SU-DHL-6 (cell line): ENCODE measurements at regions not wholly inside any gene's neighbourhood (a gene's known extent, or its start where the extent isn't known, plus 50 kb on each side); places are given as distances from the start of the nearest gene placed in this dataset.

Experiments
- H2AFZ ChIP-seq: fragments of 200-600 bp; sonication (generic); 2 replicates; pipeline ENCODE4 v1.6.1; 2014; ENCODE audit warnings: low read depth, mild to moderate bottlenecking, moderate library complexity, mixed read lengths, antibody characterized with exemption, low read length; ENCODE audit not compliant: severe bottlenecking
- H3F3A ChIP-seq: fragments of 200-600 bp; shearing (Covaris generic); 2 replicates; pipeline ENCODE4 v1.6.0; 2016; ENCODE audit warnings: antibody characterized with exemption, mild to moderate bottlenecking; ENCODE audit not compliant: insufficient read depth
- H3K27ac ChIP-seq: fragments of 200-600 bp; sonication (generic); 2 replicates; pipeline ENCODE4 v1.5.1; 2016; ENCODE audit warnings: low read depth, mild to moderate bottlenecking, low read length, moderate library complexity, mixed read lengths
- H3K27me3 ChIP-seq: fragments of 200-600 bp; sonication (generic), shearing (Covaris generic); 2 replicates; pipeline ENCODE4 v1.6.0; 2014; ENCODE audit warnings: mild to moderate bottlenecking, low read length
- H3K36me3 ChIP-seq: fragments of 200-600 bp; sonication (generic); 2 replicates; pipeline ENCODE4 v1.6.1; 2014; ENCODE audit warnings: mild to moderate bottlenecking, low read length, mixed read lengths
- H3K4me2 ChIP-seq: fragments of 300-600, 200-600 bp; shearing (Covaris generic), sonication (generic); 2 replicates; pipeline ENCODE4 v1.6.0; 2014; ENCODE audit warnings: low read length, low read depth, mild to moderate bottlenecking; ENCODE audit not compliant: poor library complexity, severe bottlenecking
- H3K4me3 ChIP-seq: fragments of 200-600 bp; sonication (generic); 2 replicates; pipeline ENCODE4 v1.5.1; 2014; ENCODE audit warnings: antibody characterized with exemption, low read length, mild to moderate bottlenecking, mixed read lengths; ENCODE audit not compliant: insufficient read depth, poor library complexity, severe bottlenecking
- H3K79me2 ChIP-seq: fragments of 200-600 bp; sonication (generic); 2 replicates; pipeline ENCODE4 v1.6.1; 2014; ENCODE audit warnings: mild to moderate bottlenecking, low read length, moderate library complexity; ENCODE audit not compliant: insufficient read depth
- H3K9ac ChIP-seq: fragments of 200-600 bp; sonication (generic); 2 replicates; pipeline ENCODE4 v1.7.0; 2014; ENCODE audit warnings: mild to moderate bottlenecking, low read length
- H3K9me2 ChIP-seq: fragments of 200-600 bp; sonication (generic); replicated peaks from 2 replicates; pipeline ENCODE4 v1.6.1; 2014; ENCODE audit warnings: low read length; ENCODE audit not compliant: insufficient read depth
- H3K9me3 ChIP-seq: fragments of 200-600 bp; sonication (generic); 2 replicates; pipeline ENCODE4 v1.6.1; 2014; ENCODE audit warnings: low read length, mixed read lengths; ENCODE audit not compliant: insufficient read depth
- H4K20me1 ChIP-seq: fragments of 200-600 bp; sonication (generic); 2 replicates; pipeline ENCODE4 v1.6.1; 2014; ENCODE audit warnings: low read depth, mild to moderate bottlenecking, antibody characterized with exemption, low read length, moderate library complexity, mixed read lengths
- EZH2phosphoT487 ChIP-seq: fragments of 200-600 bp; sonication (generic), shearing (Covaris generic); conservative IDR thresholded peaks from 2 replicates; pipeline ENCODE4 v1.6.1; 2018; ENCODE audit warnings: mild to moderate bottlenecking, antibody characterized with exemption, low read length, moderate library complexity, mixed read lengths
- TF ChIP-seq, protein P1 (sequence below): fragments of 200-600 bp; sonication (generic); IDR thresholded peaks from one replicate; pipeline ENCODE4 v1.5.1; 2017; ENCODE audit warnings: antibody characterized with exemption, mild to moderate bottlenecking, low read length, moderate library complexity; ENCODE audit not compliant: insufficient read depth, poor library complexity, severe bottlenecking

DNA sequence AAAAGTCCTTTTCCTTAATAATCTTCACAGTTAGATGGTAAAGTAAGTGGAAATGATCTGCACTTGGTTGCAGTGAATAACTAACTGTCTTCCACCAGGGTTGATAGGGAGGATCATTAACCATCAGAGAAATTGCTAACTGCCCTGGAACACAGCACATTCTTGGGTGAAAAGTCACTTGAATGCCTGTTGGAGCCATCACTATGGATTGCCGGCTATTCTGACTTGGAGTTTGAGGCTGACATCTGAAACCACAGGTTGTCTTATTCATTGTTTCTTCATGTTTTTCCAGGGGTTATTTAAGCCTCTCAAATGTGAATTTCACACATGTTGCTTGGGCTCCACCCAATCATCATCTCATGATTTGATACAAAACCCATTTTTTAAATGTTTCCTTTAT lies 901.4 kb downstream of the MCTP2 start:
- Histone ChIP-seq H3K4me2 (no peak overlapping the region), H3K36me3 (no peaks in the 10 kb centered on the region), H3K9ac (no peak overlapping the region), H3K9me3 (no peaks in the 10 kb centered on the region), H3K9me2 (no peaks in the 10 kb centered on the region), H3K79me2 (no peaks in the 10 kb centered on the region), H3K27ac (no peak overlapping the region), H3F3A (no peaks in the 10 kb centered on the region), H2AFZ (no peak overlapping the region), H3K27me3 (no peaks in the 10 kb centered on the region), H4K20me1 (no peaks in the 10 kb centered on the region), H3K4me3 (no peak overlapping the region)
- TF ChIP-seq, protein P1, sequence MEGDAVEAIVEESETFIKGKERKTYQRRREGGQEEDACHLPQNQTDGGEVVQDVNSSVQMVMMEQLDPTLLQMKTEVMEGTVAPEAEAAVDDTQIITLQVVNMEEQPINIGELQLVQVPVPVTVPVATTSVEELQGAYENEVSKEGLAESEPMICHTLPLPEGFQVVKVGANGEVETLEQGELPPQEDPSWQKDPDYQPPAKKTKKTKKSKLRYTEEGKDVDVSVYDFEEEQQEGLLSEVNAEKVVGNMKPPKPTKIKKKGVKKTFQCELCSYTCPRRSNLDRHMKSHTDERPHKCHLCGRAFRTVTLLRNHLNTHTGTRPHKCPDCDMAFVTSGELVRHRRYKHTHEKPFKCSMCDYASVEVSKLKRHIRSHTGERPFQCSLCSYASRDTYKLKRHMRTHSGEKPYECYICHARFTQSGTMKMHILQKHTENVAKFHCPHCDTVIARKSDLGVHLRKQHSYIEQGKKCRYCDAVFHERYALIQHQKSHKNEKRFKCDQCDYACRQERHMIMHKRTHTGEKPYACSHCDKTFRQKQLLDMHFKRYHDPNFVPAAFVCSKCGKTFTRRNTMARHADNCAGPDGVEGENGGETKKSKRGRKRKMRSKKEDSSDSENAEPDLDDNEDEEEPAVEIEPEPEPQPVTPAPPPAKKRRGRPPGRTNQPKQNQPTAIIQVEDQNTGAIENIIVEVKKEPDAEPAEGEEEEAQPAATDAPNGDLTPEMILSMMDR: no peak
- no peak for TF ChIP-seq EZH2phosphoT487

- Histone ChIP-seq H3K36me3 (no peaks in the 10 kb centered on the region), H3K9me2 (no peaks in the 10 kb centered on the region), H3F3A (no peaks in the 10 kb centered on the region), H3K27me3 (no peaks in the 10 kb centered on the region), H3K27ac (no peak overlapping the region), H3K4me3 (no peak overlapping the region), H3K4me2 (no peak overlapping the region), H3K9me3 (no peaks in the 10 kb centered on the region), H3K9ac (no peak overlapping the region), H3K79me2 (no peaks in the 10 kb centered on the region), H4K20me1 (no peaks in the 10 kb centered on the region), H2AFZ (no peak overlapping the region)
- TF ChIP-seq, protein P1: no peak
- TF ChIP-seq EZH2phosphoT487: no peak
These were observed 903.2 kb downstream of the MCTP2 start for GRCh38 chr15:95134431-95135110.

DNA sequence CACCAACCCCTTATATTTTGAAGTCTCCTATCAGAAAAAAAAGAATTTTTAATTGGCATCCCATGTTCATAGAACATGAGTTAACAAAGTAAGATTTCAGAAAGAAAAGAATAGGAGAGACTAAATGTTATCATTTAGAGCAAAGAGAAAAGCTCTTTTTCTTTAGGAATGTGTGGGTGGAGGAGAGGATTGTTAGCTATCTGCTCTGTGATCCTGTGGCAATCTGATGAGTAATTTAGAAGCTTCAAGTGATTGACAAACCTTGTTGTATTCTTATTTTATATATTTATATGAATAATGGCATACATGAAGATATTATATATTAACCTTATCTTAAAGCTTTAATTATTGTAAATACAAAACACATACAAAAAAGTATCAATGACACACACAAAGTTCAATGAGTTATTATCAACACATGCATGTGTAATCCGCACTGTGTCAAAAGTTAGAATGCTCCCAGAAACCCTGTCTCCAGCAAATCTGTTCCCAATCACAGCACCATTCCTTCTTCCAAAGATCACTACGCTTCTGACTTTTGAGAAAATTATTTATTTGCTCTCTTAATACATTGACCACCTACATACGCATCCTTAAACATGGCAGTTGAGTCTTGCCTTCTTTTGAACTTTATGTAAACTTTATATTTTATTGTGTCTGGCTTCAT lies 907.4 kb downstream of the MCTP2 start:
- Histone ChIP-seq H3K79me2 (no peaks in the 10 kb centered on the region), H3F3A (no peaks in the 10 kb centered on the region), H3K9me3 (no peaks in the 10 kb centered on the region), H3K27me3 (no peaks in the 10 kb centered on the region), H3K4me2 (no peak overlapping the region), H2AFZ (no peak overlapping the region), H4K20me1 (no peaks in the 10 kb centered on the region), H3K9me2 (no peaks in the 10 kb centered on the region), H3K36me3 (no peaks in the 10 kb centered on the region), H3K27ac (no peak overlapping the region), H3K9ac (no peak overlapping the region), H3K4me3 (no peak overlapping the region)
- TF ChIP-seq EZH2phosphoT487: no peak
- TF ChIP-seq, protein P1: no peak
